GM19328 (cell line): ENCODE measurements at regions not wholly inside any gene's neighbourhood (a gene's known extent, or its start where the extent isn't known, plus 50 kb on each side); places are given as distances from the start of the nearest gene placed in this dataset.

Experiments
- ATAC-seq: cut with Tn5 transposase; IDR thresholded peaks from one replicate; pipeline ENCODE4 v1.9.1; 2021; ENCODE audit warnings: mild to moderate bottlenecking, moderate library complexity; ENCODE audit not compliant: unreplicated experiment

GRCh38 chr13:24043590-24044350 lies 116.8 kb upstream of the SPATA13 start:
- no peak for ATAC-seq

DNA sequence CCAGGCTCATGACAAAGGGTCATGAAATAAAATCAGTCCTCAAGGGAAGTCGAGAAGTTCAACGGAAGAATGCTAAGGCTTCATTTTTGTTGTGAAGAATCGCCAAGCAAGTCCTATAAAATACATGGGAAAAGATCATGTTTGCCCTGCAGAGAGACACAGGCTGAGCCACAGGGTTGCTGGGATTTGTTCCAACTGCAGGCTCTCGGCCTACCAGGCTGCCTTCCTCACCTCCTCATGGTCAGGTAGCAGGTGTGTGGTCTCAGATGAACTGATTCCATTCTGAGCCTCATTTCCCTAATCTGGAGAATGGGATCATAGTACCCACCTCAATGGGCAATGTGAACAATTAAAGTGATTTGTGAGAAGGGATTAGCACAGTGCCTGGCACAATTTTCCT lies 114.9 kb upstream of the SPATA13 start:
- ATAC-seq = no peak

DNA sequence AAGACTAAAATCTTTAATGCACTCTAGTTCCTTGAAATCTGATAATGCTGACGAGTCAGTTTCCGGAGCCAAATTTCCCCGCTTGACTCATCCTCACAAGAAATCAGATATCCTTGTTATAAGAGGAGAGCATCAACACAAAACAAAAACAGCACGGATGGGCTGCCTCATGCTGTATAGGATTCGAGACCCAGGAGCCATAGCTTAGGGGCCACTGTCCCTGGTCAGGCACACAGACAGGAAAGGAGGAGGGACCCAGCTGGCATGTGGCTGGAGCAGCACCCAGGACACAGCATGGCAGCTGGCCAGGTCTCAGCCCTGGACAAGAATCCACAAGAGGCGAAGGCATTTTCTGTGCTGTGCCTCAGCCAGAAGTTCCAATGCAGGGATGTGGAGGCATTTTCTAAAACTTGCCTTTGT lies 110.2 kb upstream of the SPATA13 start:
- ATAC-seq = no peak

- no peak for ATAC-seq
These were observed 109.5 kb upstream of the SPATA13 start for GRCh38 chr13:24050796-24051715.

- no peak for ATAC-seq
These were observed 107.7 kb upstream of the SPATA13 start for GRCh38 chr13:24052547-24053518.

- ATAC-seq = peak; percentile 72
These were observed 106.8 kb upstream of the SPATA13 start for GRCh38 chr13:24053519-24054251.

DNA sequence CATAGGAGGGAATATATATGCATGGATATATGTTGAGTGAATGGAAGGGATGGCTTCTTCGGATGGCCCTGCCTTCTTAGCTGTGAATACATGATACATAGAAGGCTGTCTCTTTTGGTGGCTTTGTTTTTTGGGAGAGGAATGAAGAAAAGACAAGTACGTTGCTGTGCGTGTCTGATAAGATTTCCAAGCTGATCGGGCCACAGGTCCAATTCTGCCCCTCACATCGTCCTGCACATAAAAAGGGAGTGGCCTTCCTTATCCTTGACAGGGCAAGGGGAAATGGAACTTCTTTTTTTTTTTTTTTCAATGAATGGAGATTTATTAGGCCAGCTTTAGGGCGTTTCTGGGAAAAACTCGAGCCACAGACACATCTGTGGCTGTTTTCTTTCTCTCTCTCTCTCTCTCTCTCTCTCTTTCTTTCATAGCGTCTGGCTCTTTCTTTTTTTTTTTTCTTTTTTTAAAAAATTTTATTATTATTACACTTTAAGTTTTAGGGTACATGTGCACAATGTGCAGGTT lies 103.8 kb upstream of the SPATA13 start:
- ATAC-seq = no peak

- no peak for ATAC-seq
These were observed 99.5 kb upstream of the SPATA13 start for GRCh38 chr13:24060993-24061392.

GRCh38 chr13:24063281-24063877 lies 97.1 kb upstream of the SPATA13 start:
- no peak for ATAC-seq

- no peak for ATAC-seq
These were observed 96.1 kb upstream of the SPATA13 start for GRCh38 chr13:24064371-24064770.

DNA sequence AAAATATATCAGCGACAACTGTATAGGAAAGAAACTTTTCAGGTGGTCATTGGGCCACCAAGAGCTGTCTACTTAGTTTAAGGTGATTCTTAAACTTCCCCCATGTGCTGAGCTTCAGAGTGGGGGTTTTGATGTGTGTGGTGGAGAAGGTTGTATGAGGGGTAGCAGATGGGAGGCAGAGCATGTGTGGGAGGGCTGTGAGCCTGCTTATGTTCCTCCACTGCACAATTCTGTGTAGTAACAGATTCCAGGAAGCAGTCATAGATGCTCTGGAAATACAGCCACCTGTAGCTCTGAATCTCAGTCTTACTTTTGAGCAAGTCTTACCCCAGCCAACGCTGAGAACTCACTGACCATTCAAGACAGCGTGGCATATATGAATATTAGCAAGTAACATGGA lies 95.3 kb upstream of the SPATA13 start:
- ATAC-seq = no peak

DNA sequence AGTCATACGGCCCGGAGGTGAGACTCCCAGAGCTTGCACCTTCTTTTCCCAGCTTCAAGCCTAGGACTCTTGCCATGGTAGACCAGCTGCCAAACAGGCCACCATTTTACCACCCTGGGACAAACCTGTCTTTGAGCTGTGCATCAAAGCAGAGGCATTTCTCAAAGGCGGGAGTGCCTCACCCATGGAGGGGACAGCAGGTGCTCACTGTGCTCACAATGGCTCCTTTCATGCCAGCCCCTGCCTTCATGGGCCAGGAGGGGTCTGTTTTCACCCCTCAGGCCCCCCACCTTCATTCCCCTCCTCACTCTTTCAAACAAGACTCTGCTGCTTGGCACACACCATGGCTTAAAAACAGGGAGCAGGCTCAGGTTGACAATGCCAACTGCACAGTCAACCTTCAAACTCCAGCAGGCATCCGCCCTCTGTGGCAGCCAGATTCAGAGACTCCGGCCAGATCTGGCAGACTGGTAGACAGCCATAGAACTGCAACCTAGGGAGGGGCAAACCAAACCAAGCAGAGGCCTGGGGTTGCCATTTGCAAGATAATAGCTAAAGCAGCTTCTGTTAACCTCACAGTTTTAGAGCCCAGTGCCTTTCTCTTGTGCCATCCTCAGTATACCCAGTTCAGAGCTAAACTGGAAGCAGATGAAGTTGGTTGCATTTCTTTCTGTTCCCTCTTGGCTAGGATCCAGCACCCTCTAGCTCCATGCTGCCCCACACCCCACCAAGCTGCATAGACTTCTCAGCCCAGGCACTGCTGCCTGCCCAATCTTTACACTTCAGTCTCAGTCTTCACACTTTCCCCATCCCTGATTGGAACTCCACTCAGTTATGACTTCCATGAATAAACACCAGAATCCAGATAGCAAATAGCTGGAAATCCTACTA lies 93.9 kb upstream of the SPATA13 start:
- ATAC-seq = no peak

- no peak for ATAC-seq
These were observed 92.0 kb upstream of the SPATA13 start for GRCh38 chr13:24068472-24068871.

GRCh38 chr13:24071016-24071415 lies 89.5 kb upstream of the SPATA13 start:
- ATAC-seq = no peak

DNA sequence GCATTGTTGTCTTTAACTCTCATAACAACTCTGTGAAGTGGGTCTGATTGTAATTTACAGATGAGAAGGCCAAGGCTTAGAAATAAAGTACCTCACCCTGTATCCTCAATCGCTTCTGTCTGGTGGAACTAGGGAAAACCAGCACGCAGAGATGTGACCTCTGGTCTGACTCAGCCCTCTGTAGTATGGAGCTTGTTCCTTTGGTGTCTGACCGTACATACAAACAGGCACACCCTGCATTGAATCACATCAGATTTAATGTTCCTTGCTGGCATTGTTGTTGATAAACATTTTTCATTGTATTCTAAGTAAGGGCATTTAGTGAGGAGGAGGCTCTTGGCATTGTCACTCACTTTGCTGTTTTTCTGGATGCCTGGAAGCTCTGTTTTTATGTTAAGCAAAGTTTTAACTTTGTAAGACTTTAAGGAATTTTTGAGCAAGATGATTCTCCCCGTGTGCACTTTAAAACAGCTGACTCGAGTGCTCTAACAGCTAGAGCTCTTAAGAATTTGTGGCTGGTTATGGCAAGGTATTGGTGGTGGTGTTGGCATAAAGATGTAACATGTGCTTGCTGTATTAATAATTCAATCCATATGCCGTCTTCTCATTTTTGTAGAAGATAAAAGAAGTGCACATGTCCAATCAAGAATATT lies 89.0 kb upstream of the SPATA13 start:
- no peak for ATAC-seq

DNA sequence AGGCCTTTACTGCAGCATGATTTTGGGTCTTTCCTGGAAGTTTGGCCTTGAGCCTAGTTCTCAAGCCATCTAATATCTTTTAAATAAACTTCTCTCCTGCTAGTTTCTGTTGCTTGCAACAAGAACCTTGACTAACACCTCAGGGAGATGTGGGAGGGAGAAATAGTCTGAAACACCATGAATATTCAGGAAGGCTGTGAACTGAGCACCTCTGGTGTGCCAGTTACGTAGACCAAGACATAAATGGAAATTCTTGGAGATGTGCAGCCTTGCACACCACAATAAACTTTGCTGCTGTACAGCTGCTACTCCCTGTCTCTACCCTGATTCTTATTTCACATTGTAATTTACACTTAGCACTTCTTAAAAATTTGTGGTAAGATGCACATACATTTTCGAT lies 86.9 kb upstream of the SPATA13 start:
- ATAC-seq = no peak

DNA sequence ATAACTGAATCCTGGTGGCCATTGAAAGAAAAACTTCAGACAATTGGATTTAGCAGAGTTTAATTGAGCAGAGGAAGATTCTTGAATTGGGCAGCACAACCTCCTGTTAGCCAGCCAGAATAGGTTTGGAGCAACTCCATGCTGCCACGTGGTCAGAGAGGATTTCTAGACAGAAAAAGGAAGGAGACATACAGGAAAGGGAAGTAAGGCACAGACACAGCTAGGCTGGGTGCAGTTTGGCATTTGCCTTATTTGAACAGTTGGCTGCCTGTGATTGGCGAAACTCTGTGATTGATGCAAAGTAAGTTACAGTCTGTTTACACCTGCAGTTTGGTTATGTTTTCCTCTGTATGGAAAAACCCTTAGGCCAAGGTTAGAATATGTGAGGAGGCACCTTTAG lies 85.8 kb upstream of the SPATA13 start:
- no peak for ATAC-seq
